ENCODE measurements at regions not wholly inside any gene's neighbourhood (a gene's known extent, or its start where the extent isn't known, plus 50 kb on each side); places are given as distances from the start of the nearest gene placed in this dataset.

DNA sequence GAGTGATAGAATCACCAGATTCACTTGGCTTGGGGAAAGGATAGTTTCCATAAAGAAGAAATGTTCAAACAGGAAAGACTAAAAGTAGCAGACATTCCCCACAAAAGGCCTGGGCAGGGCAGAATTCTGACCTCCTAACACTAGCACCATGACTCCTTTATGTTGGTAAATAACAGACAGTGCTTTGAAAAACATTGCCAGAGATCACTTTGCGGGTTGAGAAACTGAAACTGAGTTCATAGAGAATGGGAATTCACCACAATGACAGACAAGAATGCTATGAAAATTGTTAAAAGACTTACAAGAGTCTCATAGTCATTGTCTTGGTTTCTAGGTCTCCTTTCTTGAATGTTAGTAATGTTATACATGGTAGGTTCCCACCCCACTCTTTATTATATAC, 172.5 kb upstream of the GLRA1 start:
- no peak overlapping the region for H3K27ac Mint-ChIP-seq
- no peak overlapping the region for H3K4me3 Mint-ChIP-seq
- H3K9me3 Mint-ChIP-seq: no peaks in the 10 kb centered on the region
- H3K27me3 Mint-ChIP-seq (ENCODE audit: low read depth): no peaks in the 10 kb centered on the region
- no peaks in the 10 kb centered on the region for H3K36me3 Mint-ChIP-seq (ENCODE audit: low read depth)
- peaks cover 8% of the 10 kb centered on the region for H3K4me1 Mint-ChIP-seq (ENCODE audit: low read depth)

- no peaks in the 10 kb centered on the region for H3K27me3 Mint-ChIP-seq (ENCODE audit: low read depth)
- no peak overlapping the region for H3K4me3 Mint-ChIP-seq
- H3K36me3 Mint-ChIP-seq (ENCODE audit: low read depth): no peaks in the 10 kb centered on the region
- no peaks in the 10 kb centered on the region for H3K9me3 Mint-ChIP-seq
- H3K27ac Mint-ChIP-seq: no peak overlapping the region
- H3K4me1 Mint-ChIP-seq (ENCODE audit: low read depth): peaks cover 8% of the 10 kb centered on the region
Measured at GRCh38 chr5:152094716-152095115, 170.1 kb upstream of the GLRA1 start.

DNA sequence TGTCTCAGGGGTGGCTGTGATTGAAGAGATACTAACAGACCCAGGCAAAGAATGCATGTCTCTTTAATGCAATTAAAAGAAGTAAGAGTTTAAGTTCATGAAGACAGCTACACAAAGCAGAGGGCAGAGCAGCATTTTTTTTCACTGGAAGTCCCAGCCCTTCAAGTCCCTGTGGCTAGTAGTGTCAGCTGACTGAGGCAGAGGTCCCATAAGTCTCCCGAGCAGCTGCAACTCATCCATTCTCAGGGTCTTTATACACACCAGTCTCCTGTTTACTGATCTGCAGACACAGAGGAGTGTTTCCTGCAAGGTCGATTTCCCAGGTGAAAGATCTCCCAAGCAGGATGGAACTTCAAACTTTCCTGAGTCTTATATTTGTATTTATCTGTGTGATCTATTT, 169.4 kb upstream of the GLRA1 start:
- no peak overlapping the region for H3K4me3 Mint-ChIP-seq
- H3K27ac Mint-ChIP-seq: no peak overlapping the region
- no peaks in the 10 kb centered on the region for H3K36me3 Mint-ChIP-seq (ENCODE audit: low read depth)
- H3K9me3 Mint-ChIP-seq: no peaks in the 10 kb centered on the region
- H3K4me1 Mint-ChIP-seq (ENCODE audit: low read depth): peaks cover 8% of the 10 kb centered on the region
- no peaks in the 10 kb centered on the region for H3K27me3 Mint-ChIP-seq (ENCODE audit: low read depth)

GRCh38 chr5:152092580-152092979, 167.9 kb upstream of the GLRA1 start:
- no peaks in the 10 kb centered on the region for H3K27me3 Mint-ChIP-seq (ENCODE audit: low read depth)
- no peak overlapping the region for H3K4me3 Mint-ChIP-seq
- H3K9me3 Mint-ChIP-seq: no peaks in the 10 kb centered on the region
- H3K4me1 Mint-ChIP-seq (ENCODE audit: low read depth): peaks cover 8% of the 10 kb centered on the region
- H3K36me3 Mint-ChIP-seq (ENCODE audit: low read depth): no peaks in the 10 kb centered on the region
- no peak overlapping the region for H3K27ac Mint-ChIP-seq

- no peaks in the 10 kb centered on the region for H3K36me3 Mint-ChIP-seq (ENCODE audit: low read depth)
- no peaks in the 10 kb centered on the region for H3K27me3 Mint-ChIP-seq (ENCODE audit: low read depth)
- no peak overlapping the region for H3K4me3 Mint-ChIP-seq
- H3K9me3 Mint-ChIP-seq: no peaks in the 10 kb centered on the region
- H3K27ac Mint-ChIP-seq: no peak overlapping the region
- H3K4me1 Mint-ChIP-seq (ENCODE audit: low read depth): no peaks in the 10 kb centered on the region
Measured at GRCh38 chr5:152089644-152090043, 165.0 kb upstream of the GLRA1 start.

DNA sequence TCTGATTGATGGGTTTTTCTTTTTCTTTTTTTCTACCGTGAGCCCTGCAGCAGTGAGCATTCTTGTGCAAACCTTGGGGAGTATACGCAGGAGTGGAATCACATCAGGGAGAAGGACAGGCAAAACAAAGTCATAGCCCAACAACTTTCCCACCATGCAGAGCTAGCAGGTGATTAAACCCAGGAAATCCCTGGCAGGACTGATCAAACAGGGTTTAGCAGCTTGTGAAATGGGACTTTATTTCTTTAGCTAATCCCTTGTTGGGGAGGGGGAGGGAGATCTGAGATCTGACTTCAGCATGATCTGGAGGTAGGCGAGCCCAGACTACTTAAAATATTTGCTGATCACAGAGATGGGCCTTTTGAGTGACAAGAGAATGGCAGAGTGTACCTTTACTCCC, 162.0 kb upstream of the GLRA1 start:
- Mint-ChIP-seq H3K4me3 (no peak overlapping the region), H3K4me1 (ENCODE audit: low read depth) (no peaks in the 10 kb centered on the region), H3K36me3 (ENCODE audit: low read depth) (no peaks in the 10 kb centered on the region), H3K27me3 (ENCODE audit: low read depth) (no peaks in the 10 kb centered on the region), H3K9me3 (no peaks in the 10 kb centered on the region), H3K27ac (no peak overlapping the region)

GRCh38 chr5:152084476-152084875, 159.8 kb upstream of the GLRA1 start:
- Mint-ChIP-seq H3K36me3 (ENCODE audit: low read depth) (no peaks in the 10 kb centered on the region), H3K27me3 (ENCODE audit: low read depth) (no peaks in the 10 kb centered on the region), H3K27ac (no peak overlapping the region), H3K4me1 (ENCODE audit: low read depth) (no peaks in the 10 kb centered on the region), H3K9me3 (no peaks in the 10 kb centered on the region), H3K4me3 (no peak overlapping the region)

DNA sequence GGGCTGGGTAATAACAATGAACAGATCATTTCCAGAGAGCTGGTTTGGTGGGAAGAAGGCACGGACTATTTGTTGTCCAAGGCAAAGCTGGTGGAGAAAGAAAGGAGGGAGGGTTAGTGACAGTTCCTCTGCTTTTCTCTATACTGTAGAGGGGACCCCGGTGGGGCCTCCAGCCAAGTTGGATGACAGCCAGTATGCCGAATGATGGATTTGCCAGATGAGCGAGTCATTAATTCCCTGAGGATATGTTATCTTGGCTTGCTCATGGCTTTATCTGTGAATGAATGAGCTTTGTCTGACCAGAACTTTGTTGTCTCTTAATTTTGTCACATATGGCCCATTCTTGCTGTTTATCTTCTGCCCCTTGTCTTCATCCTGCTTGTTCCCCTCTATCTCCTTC, 158.6 kb upstream of the GLRA1 start:
- Mint-ChIP-seq H3K9me3 (no peaks in the 10 kb centered on the region), H3K27me3 (ENCODE audit: low read depth) (no peaks in the 10 kb centered on the region), H3K4me1 (ENCODE audit: low read depth) (no peaks in the 10 kb centered on the region), H3K27ac (no peak overlapping the region), H3K4me3 (no peak overlapping the region), H3K36me3 (ENCODE audit: low read depth) (no peaks in the 10 kb centered on the region)

- Mint-ChIP-seq H3K4me3 (no peak overlapping the region), H3K9me3 (no peaks in the 10 kb centered on the region), H3K27me3 (ENCODE audit: low read depth) (no peaks in the 10 kb centered on the region), H3K36me3 (ENCODE audit: low read depth) (no peaks in the 10 kb centered on the region), H3K27ac (no peak overlapping the region), H3K4me1 (ENCODE audit: low read depth) (no peaks in the 10 kb centered on the region)
Measured at GRCh38 chr5:152072091-152072490, 147.4 kb upstream of the GLRA1 start.

DNA sequence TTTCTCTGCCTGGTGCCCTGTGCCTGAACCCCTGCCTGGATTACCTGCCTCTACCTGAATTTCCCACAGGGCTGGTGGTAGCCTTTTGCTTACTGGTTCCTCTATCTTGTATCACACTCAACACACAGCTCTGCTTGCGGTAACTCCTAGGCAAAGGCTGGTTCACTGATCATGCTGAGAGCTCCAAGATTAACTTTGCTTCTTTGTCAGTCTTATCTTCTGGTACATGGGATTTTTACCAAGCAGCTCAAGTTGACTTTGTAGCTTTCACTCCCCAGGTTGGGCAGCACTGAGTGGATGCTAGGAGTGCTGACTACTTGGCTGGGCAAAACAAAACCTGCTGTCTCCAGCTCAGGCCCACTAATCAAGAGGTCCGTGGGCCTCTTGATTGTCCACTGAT, 145.9 kb upstream of the GLRA1 start:
- no peaks in the 10 kb centered on the region for H3K4me1 Mint-ChIP-seq (ENCODE audit: low read depth)
- H3K36me3 Mint-ChIP-seq (ENCODE audit: low read depth): no peaks in the 10 kb centered on the region
- no peak overlapping the region for H3K27ac Mint-ChIP-seq
- no peaks in the 10 kb centered on the region for H3K27me3 Mint-ChIP-seq (ENCODE audit: low read depth)
- no peak overlapping the region for H3K4me3 Mint-ChIP-seq
- no peaks in the 10 kb centered on the region for H3K9me3 Mint-ChIP-seq

DNA sequence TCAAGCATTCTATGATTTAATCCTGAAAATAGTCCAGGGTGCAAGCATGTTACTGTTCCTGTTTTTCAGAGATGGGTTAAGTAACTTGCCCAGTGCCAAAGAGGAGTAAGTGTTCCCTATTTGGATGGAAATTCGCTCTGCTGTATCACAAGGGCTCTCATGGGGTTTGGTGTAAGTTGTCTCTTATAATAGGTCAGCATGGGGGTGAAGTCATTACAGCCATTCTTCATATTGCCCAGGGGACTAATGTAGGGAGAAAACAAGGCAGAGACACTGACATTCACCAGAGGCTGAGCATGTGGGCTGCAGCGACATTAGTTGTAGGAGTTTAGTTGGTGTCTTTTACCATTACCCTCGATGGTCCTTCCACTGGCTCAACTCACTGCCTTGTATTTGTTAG, 142.1 kb upstream of the GLRA1 start:
- Mint-ChIP-seq H3K27me3 (ENCODE audit: low read depth) (no peaks in the 10 kb centered on the region), H3K4me3 (no peak overlapping the region), H3K9me3 (no peaks in the 10 kb centered on the region), H3K36me3 (ENCODE audit: low read depth) (no peaks in the 10 kb centered on the region), H3K27ac (no peak overlapping the region), H3K4me1 (ENCODE audit: low read depth) (no peaks in the 10 kb centered on the region)

- Mint-ChIP-seq H3K36me3 (ENCODE audit: low read depth) (no peaks in the 10 kb centered on the region), H3K9me3 (no peaks in the 10 kb centered on the region), H3K4me1 (ENCODE audit: low read depth) (no peaks in the 10 kb centered on the region)
Measured at GRCh38 chr5:152063004-152063403, 138.4 kb upstream of the GLRA1 start.

GRCh38 chr5:152061095-152061494, 136.4 kb upstream of the GLRA1 start:
- no peak overlapping the region for H3K4me3 Mint-ChIP-seq
- no peaks in the 10 kb centered on the region for H3K9me3 Mint-ChIP-seq
- H3K4me1 Mint-ChIP-seq (ENCODE audit: low read depth): no peaks in the 10 kb centered on the region
- H3K27ac Mint-ChIP-seq: no peak overlapping the region
- H3K36me3 Mint-ChIP-seq (ENCODE audit: low read depth): no peaks in the 10 kb centered on the region
- no peaks in the 10 kb centered on the region for H3K27me3 Mint-ChIP-seq (ENCODE audit: low read depth)

More at GRCh38 chr5:152063004-152063403, 138.4 kb upstream of the GLRA1 start:
- Mint-ChIP-seq H3K27me3 (ENCODE audit: low read depth) (no peaks in the 10 kb centered on the region), H3K27ac (no peak overlapping the region), H3K4me3 (no peak overlapping the region)

DNA sequence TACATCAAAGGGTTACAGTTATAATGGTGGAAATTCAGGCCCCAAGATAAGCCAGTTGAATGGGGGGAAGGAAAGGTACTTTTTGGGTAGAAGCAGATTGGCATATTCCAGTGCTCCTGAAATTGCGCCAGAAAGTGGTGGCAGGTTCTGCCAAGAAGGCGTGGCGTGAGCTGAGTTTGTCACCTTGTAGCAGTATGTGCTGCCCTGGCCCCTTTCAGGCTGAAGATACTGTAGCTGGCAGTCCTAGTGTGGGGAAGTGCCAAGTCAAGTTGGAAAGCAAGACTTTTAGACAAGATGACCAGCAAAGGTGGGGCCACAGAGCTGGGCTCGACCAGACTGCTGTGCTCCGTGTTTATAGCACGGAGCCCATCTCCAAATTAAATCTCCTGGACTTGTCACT, 133.6 kb upstream of the GLRA1 start:
- Mint-ChIP-seq H3K9me3 (no peaks in the 10 kb centered on the region), H3K4me1 (ENCODE audit: low read depth) (no peaks in the 10 kb centered on the region), H3K36me3 (ENCODE audit: low read depth) (no peaks in the 10 kb centered on the region), H3K27me3 (ENCODE audit: low read depth) (no peaks in the 10 kb centered on the region), H3K4me3 (no peak overlapping the region), H3K27ac (no peak overlapping the region)

DNA sequence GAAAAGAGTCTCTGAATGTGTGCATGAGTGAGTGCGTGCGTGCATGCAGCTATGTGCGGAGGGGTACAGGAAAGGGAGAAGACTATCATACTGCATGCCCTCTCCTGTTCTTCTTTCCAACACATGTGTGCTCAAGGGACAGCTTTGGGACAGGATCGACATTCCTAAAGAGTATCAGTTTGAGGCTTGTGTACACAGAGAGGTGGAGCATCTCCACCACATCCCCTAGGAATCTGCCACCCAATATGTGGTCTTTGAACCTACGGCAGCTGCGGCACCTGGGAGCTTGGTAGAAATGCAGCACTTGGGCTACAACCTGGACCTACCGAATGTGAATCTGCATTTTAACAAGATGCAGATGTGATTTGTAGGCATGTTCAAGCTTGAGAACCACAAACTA, 132.3 kb upstream of the GLRA1 start:
- Mint-ChIP-seq H3K27ac (no peak overlapping the region), H3K36me3 (ENCODE audit: low read depth) (no peaks in the 10 kb centered on the region), H3K4me1 (ENCODE audit: low read depth) (no peaks in the 10 kb centered on the region), H3K27me3 (ENCODE audit: low read depth) (no peaks in the 10 kb centered on the region), H3K9me3 (no peaks in the 10 kb centered on the region), H3K4me3 (no peak overlapping the region)

- Mint-ChIP-seq H3K27ac (no peak overlapping the region), H3K4me3 (no peak overlapping the region), H3K36me3 (ENCODE audit: low read depth) (no peaks in the 10 kb centered on the region), H3K27me3 (ENCODE audit: low read depth) (no peaks in the 10 kb centered on the region), H3K9me3 (peaks cover 8% of the 10 kb centered on the region), H3K4me1 (ENCODE audit: low read depth) (no peaks in the 10 kb centered on the region)
Measured at GRCh38 chr5:152052470-152052869, 127.8 kb upstream of the GLRA1 start.
